Neuron (in vitro differentiated cells): ENCODE measurements at regions not wholly inside any gene's neighbourhood (a gene's known extent, or its start where the extent isn't known, plus 50 kb on each side); places are given as distances from the start of the nearest gene placed in this dataset.
"Not testable (repeated sequence)": the region's sequence is repeated elsewhere in the genome, so short reads cannot be mapped to it uniquely, and the experiment has no call there.

Experiments used
- H2AFZ ChIP-seq: one replicate; pipeline ENCODE4 v1.6.1; 2013; ENCODE audit warnings: low read depth, mild to moderate bottlenecking, inconsistent platforms, low read length, moderate library complexity
- H3K27me3 ChIP-seq: one replicate; pipeline ENCODE4 v1.6.1; 2013; ENCODE audit warnings: low read length; ENCODE audit not compliant: insufficient read depth
- H3K36me3 ChIP-seq: one replicate; pipeline ENCODE4 v1.6.1; 2013; ENCODE audit warnings: low read length; ENCODE audit not compliant: insufficient read depth
- H3K4me1 ChIP-seq: one replicate; pipeline ENCODE4 v1.6.1; 2013; ENCODE audit warnings: low read length; ENCODE audit not compliant: insufficient read depth
- H3K4me3 ChIP-seq: 2 replicates; pipeline ENCODE4 v1.5.1; 2013; ENCODE audit warnings: mild to moderate bottlenecking, low read length, moderate library complexity
- H3K9me3 ChIP-seq: one replicate; pipeline ENCODE4 v1.6.1; 2013; ENCODE audit warnings: low read length

DNA sequence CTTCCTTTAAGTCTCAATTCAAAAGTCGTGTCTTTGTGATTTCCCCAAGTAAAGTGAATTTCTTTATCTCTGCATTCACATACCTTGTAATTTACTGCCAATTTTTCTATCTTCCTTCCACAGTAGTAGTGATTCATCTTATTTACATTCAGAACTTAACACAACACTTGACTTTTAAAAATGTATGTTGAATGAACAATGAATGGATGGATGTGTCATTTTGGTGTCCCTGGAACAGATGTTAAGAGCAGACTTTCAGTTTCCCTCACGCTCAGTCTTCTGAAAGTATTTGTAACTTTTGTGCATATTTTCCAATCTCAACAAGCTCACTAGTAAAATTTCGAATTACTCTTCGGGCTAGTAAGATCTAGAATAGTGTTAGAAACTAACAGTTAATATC lies 352.0 kb downstream of the HHIPL2 start:
- no peaks in the 10 kb centered on the region for H3K27me3 ChIP-seq
- no peak overlapping the region for H2AFZ ChIP-seq
- H3K36me3 ChIP-seq, result no peaks in the 10 kb centered on the region
- no peak overlapping the region for H3K4me3 ChIP-seq
- no peaks in the 10 kb centered on the region for H3K9me3 ChIP-seq
- no peaks in the 10 kb centered on the region for H3K4me1 ChIP-seq

DNA sequence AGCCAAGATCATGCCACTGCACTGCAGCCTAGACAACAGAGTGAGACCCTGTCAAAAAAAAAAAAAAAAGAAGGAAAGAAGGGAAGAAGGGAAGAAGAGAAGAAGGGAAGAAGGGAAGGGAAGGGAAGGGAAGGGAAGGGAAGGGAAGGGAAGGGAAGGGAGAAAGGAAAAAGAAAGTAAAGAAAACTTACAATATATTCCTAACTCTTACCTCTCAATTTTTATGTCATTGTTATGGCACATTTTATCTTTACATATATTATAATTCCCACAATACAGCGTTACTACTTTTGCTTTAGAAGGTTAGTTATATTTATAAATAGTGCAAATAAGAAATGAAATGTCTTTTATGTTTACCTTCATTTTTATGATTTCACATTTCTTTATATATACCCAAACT lies 358.7 kb downstream of the HHIPL2 start:
- no peaks in the 10 kb centered on the region for H3K27me3 ChIP-seq
- H3K36me3 ChIP-seq, result no peaks in the 10 kb centered on the region
- H3K9me3 ChIP-seq, result no peaks in the 10 kb centered on the region
- H3K4me1 ChIP-seq, result no peaks in the 10 kb centered on the region
- H3K4me3 ChIP-seq, result no peak overlapping the region
- no peak overlapping the region for H2AFZ ChIP-seq

DNA sequence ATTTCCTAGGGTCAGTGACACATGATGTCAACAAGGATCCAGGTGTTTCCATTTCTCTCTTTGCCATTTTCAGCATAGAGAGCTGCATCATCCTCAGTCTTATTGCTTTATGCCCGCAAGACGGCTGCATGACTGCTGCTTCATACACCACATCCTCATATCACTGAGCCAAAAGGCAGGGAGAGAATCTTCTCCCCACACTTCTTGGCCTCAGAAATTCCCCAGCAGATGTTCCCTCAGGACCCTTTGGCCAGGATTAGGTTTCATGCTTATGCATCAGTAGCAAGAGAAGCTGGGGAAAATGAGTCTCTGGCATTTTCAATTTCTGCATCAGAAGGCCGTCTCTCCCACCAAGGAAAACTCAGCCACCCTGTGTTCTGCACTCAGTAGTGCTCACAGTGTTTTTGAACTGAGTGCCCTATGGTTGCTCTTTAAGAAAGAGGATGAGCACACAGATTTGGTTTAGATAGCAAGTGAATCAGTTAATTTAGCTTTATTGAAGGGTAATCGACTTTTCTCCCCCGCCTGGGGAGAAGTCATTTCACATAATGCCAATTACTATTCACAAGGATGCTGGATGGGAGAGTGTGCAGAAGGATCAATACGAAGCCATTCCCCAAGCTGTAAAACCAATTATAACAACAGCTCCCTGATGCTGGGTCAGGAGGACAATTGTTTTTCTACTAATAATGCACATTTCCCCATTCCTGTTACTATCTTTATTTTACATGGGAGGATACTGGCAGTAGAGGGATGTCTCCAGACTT lies 360.2 kb downstream of the HHIPL2 start:
- no peaks in the 10 kb centered on the region for H3K27me3 ChIP-seq
- H3K9me3 ChIP-seq, result no peaks in the 10 kb centered on the region
- no peaks in the 10 kb centered on the region for H3K36me3 ChIP-seq
- no peaks in the 10 kb centered on the region for H3K4me1 ChIP-seq
- no peak overlapping the region for H2AFZ ChIP-seq
- no peak overlapping the region for H3K4me3 ChIP-seq

DNA sequence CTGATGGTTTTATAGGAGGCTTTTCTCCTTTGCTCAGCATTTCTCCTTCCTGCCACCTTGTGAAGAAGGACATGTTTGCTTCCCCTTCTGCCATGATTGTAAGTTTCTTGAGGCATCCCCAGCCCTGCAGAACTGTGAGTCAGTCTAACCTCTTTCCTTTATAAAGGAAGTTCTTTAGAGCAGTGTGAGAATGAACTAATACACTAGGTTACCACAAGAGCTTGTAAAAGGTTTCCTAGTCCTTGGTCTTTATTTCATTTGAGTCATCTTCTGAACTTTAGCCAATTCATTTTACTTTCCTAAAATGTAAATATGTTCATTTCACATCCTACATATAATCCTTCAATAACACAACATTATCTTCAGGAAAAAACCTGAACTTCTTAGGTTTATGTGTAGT lies 365.3 kb downstream of the HHIPL2 start:
- Histone ChIP-seq H2AFZ (no peak overlapping the region), H3K27me3 (no peaks in the 10 kb centered on the region), H3K9me3 (no peaks in the 10 kb centered on the region), H3K36me3 (no peaks in the 10 kb centered on the region), H3K4me1 (no peaks in the 10 kb centered on the region), H3K4me3 (no peak overlapping the region)

DNA sequence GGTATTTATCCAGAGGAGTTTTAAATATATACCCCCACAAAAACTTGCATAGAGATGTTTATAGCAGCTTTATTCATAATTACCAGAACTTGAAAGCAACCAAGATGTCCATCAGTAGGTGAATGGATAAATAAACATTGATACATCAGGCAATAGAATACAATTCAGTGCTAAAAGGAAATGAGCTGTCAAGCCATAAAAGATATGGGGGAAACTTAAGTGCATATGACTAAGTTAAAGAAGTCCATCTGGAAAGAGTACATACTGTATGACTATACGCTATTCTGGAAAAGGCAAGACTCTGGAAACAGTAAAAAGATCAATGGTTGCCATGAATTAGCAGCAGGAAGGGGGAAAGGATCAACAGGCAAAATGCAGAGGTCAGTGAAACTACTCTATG lies 366.7 kb downstream of the HHIPL2 start:
- Histone ChIP-seq H3K9me3 (no peaks in the 10 kb centered on the region), H3K36me3 (no peaks in the 10 kb centered on the region), H3K4me3 (no peak overlapping the region), H3K4me1 (no peaks in the 10 kb centered on the region), H3K27me3 (no peaks in the 10 kb centered on the region), H2AFZ (no peak overlapping the region)

DNA sequence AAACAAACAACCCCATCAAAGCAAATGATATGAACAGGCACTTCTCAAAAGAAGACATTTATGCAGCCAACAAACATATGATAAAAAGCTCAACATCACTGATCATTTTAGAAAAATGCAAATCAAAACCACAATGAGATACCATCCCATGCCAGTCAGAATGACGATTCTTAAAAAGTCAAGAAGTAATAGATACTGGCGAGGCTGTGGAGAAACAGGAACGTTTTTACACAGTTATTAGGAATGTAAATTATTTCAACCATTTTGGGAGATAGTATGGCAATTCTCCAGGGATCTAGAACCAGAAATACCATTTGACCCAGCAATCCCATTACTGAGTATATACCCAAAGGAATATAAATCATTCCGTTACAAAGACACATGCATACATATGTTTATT lies 370.4 kb downstream of the HHIPL2 start:
- H3K4me1 ChIP-seq, H3K4me3 ChIP-seq, H3K9me3 ChIP-seq, H3K27me3 ChIP-seq, H3K36me3 ChIP-seq, H2AFZ ChIP-seq: not testable (repeated sequence)

DNA sequence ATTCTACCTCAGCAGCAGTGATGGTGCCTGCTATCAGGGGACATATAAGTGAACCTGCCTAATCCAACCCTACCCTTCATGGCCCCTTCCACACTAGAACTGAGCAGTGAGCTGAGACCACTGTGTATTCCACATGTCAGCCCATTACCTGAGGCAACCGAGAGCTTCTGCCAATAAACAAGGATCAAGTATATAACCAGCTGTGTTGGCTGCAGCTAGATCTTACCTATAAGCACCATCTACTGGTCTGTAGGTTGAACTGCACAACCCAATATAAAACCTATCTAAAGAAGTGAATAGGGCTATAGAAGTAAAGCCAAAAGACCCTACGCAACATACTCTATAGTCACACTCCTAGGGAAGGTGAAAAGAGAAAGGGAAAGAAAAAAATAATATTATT lies 376.9 kb downstream of the HHIPL2 start:
- Histone ChIP-seq H2AFZ (no peak overlapping the region), H3K27me3 (no peaks in the 10 kb centered on the region), H3K4me1 (no peaks in the 10 kb centered on the region), H3K36me3 (no peaks in the 10 kb centered on the region), H3K4me3 (no peak overlapping the region), H3K9me3 (no peaks in the 10 kb centered on the region)

DNA sequence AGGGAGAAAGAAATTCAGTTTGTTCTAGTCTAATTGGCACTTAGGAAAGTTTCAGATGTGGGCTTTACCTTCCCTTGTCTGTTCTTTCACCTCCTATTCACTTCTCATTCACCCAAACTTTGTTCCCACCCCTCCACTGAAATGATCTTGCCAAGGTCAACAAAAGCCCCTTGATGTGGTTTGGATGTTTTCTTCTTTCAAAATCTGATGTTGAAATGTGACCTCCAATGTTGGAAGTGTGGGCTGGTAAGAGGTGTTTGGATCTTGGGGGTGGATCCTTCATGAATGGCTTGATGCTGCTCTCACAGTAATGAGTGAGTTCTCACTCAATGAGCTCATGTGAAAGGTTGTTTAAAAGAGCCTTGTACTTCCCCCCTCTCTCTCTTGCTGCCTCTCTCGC lies 379.3 kb downstream of the HHIPL2 start:
- Histone ChIP-seq H3K36me3 (no peaks in the 10 kb centered on the region), H3K27me3 (no peaks in the 10 kb centered on the region), H3K9me3 (no peaks in the 10 kb centered on the region), H3K4me3 (no peak overlapping the region), H3K4me1 (no peaks in the 10 kb centered on the region), H2AFZ (no peak overlapping the region)

DNA sequence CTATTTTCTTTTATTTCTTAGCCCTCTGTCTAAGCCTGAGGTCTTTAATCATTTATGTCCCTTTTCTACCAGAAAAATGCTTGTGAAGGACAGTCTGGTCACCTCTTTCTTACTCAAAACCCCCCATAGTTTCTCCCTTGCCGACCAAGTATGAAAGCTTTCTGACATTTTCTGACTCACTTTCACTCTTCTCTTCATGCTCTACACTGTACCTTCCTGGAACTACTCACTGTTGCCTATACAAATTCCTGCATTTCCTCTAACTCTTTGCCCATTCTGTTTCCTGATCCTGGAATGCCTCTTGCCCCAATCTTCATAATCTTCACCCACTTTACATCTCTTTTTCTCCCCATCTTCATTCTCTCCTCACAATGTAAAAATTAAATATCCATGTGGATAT lies 380.0 kb downstream of the HHIPL2 start:
- H3K9me3 ChIP-seq, result no peaks in the 10 kb centered on the region
- no peaks in the 10 kb centered on the region for H3K27me3 ChIP-seq
- no peak overlapping the region for H3K4me3 ChIP-seq
- H3K36me3 ChIP-seq, result no peaks in the 10 kb centered on the region
- H3K4me1 ChIP-seq, result no peaks in the 10 kb centered on the region
- H2AFZ ChIP-seq, result no peak overlapping the region

DNA sequence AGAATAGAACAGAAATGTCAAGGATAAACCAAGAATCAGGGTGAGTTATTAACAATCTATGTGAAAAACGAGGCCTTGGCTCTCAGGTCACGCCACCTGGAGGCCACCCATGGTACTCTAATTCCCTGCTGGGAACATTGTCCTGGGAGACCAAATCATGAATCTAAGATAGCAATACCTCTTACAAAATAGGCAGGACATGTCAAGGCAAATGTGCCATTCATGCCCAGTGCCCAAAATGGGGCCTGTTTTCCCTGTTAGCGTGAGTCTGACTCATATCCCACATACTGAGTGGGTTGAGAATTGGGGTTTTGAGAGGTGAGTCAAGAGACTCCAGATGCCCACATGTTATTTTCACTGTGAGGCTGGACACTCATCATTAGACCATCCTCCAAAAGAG lies 380.8 kb downstream of the HHIPL2 start:
- H3K9me3 ChIP-seq, result no peaks in the 10 kb centered on the region
- no peaks in the 10 kb centered on the region for H3K4me1 ChIP-seq

DNA sequence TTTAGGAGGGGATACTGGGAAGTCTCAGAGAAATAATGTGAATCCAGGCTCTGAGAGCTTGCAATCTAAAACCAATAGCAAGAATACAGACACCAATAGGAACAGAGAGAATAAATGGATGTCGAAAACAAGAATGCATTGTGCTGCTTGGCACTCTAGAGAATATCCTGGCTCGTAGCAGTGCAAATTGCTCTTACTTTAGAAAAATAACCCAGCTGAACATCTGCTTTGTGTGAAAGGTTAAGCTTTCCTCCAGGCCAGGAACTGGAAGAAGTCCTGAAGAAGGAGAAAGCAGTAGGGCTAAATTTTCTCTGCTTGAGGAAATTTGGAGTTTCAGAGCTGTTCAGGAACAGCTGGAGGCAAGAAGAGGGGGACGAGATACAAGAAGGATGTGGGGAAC lies 382.3 kb downstream of the HHIPL2 start:
- H3K36me3 ChIP-seq, result no peaks in the 10 kb centered on the region
- no peaks in the 10 kb centered on the region for H3K27me3 ChIP-seq
- H3K9me3 ChIP-seq, result no peaks in the 10 kb centered on the region
- H3K4me1 ChIP-seq, result no peaks in the 10 kb centered on the region
- H2AFZ ChIP-seq, result no peak overlapping the region
- H3K4me3 ChIP-seq, result no peak overlapping the region

More for the DNA sequence above, 380.8 kb downstream of the HHIPL2 start:
- H3K4me3 ChIP-seq, result no peak overlapping the region
- H3K27me3 ChIP-seq, result no peaks in the 10 kb centered on the region
- H2AFZ ChIP-seq, result no peak overlapping the region
- no peaks in the 10 kb centered on the region for H3K36me3 ChIP-seq

DNA sequence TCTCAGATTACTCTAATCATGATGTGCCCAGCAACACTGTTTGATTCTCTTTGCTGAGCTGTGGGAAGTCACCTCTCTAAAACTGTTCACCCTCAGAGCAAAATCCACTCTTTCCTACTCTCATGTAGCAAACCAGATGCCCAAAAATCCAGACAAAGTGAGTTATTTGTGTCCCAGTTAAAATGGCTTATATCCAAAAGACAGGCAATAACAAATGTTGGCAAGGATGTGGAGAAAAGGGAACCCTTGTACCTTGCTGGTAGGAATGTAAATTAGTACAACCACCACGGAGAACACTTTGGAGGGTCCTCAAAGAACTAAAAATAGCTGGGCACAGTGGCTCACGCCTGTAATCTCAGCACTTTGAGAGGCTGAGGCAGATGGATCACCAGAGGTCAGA lies 384.0 kb downstream of the HHIPL2 start:
- no peak overlapping the region for H2AFZ ChIP-seq
- H3K4me3 ChIP-seq, result no peak overlapping the region
- H3K4me1 ChIP-seq, result no peaks in the 10 kb centered on the region
- H3K9me3 ChIP-seq, result no peaks in the 10 kb centered on the region
- no peaks in the 10 kb centered on the region for H3K27me3 ChIP-seq
- H3K36me3 ChIP-seq, result no peaks in the 10 kb centered on the region

DNA sequence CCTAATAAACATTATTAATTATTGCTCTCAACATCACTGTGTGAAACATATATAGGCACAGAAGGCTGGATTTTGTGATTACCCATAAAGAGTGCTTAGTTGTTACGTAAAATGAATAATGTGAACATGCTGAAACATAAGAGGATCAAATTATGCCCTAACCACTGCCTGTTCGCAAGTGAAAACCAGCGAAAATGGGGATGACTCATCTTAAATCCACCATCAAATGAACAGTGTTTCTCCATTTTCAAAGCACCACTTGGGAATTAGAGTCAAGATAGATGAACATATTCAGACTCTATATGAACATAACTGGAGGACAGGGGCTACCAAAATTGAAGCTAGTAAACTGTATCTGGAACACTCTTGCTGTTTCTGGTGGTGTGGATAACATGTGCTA lies 386.2 kb downstream of the HHIPL2 start:
- Histone ChIP-seq H3K9me3 (no peaks in the 10 kb centered on the region), H2AFZ (no peak overlapping the region), H3K36me3 (no peaks in the 10 kb centered on the region), H3K27me3 (no peaks in the 10 kb centered on the region), H3K4me1 (no peaks in the 10 kb centered on the region), H3K4me3 (no peak overlapping the region)

DNA sequence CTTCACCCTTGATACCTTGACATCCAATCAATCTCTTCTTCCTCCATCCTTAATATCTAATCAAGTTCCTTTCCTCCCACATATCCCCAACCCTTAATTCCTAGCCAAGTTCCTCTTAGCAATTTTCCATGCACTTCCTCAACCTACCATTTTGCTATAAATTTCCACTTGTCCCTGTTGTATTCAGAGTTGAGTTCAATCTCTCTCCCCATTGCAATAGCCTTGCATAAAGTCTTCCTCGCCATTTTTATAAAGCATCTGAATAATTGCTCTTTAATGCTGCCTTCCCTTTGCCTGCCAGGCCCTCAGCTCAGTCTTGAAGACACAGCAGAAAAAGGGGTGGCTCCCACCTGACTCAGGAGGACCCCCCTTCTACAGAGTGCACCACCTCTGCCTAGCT lies 390.3 kb downstream of the HHIPL2 start:
- H3K4me3 ChIP-seq, result no peak overlapping the region
- no peak overlapping the region for H2AFZ ChIP-seq
- H3K27me3 ChIP-seq, result no peaks in the 10 kb centered on the region
- H3K9me3 ChIP-seq, result no peaks in the 10 kb centered on the region
- H3K36me3 ChIP-seq, result no peaks in the 10 kb centered on the region
- H3K4me1 ChIP-seq, result no peaks in the 10 kb centered on the region
